GM12872 (cell line): ENCODE measurements at regions not wholly inside any gene's neighbourhood (a gene's known extent, or its start where the extent isn't known, plus 50 kb on each side); places are given as distances from the start of the nearest gene placed in this dataset.

Source experiments
- TF ChIP-seq, protein P1 (sequence below): IDR thresholded peaks from 3 replicates; pipeline ENCODE4 v1.5.1; 2011; ENCODE audit warnings: low read depth, mild to moderate bottlenecking, low read length, moderate library complexity; ENCODE audit not compliant: insufficient read depth

DNA sequence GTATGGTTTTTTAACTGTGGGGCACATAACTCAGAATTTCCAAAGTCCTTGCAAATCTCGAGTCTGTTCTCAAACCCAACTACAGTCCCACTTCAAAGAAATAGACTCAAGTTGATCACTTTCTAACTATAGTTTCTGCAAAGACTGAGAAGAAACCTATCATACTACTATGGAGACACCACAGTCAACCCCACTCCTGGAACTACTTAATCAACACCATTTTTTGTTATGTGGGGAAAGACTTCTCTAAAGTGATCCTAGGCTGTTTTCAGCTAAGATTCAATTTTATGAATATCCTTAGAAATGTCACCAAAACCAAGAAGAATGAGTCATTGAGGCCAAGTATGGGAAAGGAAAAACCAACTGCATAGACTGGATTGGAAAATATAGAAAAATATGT, 198.8 kb downstream of the WDR11 start:
- TF ChIP-seq, protein P1, sequence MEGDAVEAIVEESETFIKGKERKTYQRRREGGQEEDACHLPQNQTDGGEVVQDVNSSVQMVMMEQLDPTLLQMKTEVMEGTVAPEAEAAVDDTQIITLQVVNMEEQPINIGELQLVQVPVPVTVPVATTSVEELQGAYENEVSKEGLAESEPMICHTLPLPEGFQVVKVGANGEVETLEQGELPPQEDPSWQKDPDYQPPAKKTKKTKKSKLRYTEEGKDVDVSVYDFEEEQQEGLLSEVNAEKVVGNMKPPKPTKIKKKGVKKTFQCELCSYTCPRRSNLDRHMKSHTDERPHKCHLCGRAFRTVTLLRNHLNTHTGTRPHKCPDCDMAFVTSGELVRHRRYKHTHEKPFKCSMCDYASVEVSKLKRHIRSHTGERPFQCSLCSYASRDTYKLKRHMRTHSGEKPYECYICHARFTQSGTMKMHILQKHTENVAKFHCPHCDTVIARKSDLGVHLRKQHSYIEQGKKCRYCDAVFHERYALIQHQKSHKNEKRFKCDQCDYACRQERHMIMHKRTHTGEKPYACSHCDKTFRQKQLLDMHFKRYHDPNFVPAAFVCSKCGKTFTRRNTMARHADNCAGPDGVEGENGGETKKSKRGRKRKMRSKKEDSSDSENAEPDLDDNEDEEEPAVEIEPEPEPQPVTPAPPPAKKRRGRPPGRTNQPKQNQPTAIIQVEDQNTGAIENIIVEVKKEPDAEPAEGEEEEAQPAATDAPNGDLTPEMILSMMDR = no peak

DNA sequence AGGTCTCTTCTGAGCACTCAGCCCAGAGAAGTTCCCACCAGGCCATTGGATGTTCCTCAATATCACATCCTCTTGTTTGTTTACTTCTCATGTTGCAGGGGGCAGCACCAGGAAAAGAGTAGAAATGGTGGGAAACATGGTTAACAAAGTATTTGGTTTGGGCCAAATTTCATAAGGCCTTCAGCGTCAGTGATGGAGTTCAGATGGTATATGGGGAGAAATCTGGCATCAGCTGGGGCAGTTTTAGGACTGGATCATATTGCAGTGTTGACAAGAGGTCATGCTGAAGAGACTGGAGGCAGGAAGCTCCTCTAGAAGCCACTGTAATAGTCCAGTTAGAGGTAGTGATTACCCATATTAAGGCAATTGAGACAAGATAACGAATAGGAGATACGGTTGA, 200.0 kb downstream of the WDR11 start:
- TF ChIP-seq, protein P1 = no peak

DNA sequence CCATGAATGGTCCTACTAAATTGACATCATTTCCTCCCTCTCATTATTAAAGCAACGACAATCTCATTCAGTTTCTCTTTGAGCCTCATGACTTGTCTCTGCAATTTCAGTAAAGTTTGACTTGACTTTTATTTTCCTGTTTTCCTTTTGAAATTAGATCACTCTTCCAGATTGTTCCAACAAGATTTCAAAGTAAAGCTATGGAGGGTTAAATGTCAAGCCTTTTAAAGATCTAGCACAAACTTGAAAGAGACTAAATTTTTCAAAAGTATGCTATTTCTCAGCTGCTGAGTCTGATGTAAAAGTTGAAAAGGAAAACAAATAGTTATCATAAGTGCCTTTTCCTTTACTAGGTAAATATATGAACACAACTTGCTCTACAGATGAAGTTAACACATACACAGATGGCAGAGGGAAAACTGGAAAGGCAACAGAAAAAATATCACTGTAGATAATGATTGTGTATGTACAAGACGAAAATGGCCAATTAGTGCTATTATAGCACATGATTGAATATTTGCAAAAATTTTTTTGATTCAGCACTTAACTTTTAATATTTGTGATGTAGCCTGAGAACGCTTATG, 200.6 kb downstream of the WDR11 start:
- TF ChIP-seq, protein P1 = no peak

DNA sequence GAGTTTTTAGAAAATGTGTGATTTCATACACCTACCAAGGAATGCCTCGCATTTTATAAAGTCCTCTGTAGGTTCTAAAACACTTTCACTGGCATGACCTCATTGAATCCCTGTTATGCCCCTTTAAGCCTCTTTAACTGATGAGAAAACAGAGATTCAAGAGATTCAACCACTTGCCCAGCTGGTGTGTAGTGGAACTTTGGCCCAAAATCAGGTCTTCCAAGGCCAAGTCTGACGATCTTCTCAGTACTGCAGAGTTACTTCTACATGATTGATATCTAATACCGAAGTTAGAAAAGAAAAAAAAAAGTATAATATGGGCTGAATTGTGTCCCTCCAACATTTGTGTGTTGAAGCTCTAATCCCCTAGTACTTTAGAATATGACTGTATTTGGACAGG, 202.0 kb downstream of the WDR11 start:
- TF ChIP-seq, protein P1 = no peak

DNA sequence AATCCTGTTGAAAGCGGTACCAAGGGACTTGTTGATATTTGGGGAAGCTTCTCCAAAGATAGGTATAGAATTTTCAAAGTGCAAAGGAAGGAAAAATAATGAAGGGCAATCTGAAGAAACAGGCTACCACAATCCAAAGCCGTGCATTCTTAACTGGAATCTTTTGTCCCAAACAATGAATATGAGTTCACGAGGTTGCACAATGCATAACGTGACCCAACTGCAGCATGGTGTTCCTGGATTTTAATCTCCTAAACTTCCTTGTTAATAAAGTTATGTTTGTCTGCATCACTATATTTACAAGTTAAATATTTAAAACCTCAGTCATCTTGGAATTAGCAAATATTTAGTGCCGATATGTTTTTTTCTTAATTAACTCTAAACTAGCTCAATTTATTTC, 203.7 kb downstream of the WDR11 start:
- TF ChIP-seq, protein P1 = no peak

DNA sequence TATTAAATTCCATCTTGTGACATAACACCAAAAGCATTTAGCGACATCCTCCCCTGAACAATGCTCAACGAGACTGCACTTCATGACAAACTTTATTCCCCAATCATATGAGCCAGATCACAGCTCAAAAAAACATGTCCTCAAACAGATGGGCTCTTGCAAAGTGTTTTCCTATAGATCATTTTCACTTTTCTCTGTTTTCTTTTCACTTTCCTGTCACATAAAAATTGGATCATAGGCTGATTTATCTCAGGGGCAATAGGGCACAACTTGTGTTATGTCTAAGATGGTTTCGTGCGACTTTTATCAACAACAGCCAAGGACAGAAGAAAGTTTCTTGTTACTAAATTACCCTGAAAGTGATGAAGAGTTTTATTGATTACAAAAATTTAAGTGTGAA, 206.1 kb downstream of the WDR11 start:
- TF ChIP-seq, protein P1 = no peak

DNA sequence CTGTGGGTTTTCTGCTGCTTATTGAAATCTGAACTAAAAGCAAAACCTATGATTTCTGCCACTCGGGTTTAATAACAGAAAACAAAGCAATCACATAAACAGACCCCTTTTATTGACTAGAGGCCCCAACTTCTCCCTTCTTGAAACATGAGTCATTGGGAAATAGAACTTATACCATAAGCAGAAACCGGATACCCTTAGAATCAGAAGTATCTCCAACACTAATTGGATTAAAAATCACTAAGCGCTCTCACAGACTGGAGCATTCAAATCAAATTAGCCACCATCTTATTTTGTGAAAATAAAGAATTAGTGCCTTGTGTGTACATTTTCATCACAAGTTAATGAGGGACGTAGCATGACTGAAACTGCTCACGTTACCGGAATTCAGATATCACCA, 206.9 kb downstream of the WDR11 start:
- TF ChIP-seq, protein P1 = no peak

DNA sequence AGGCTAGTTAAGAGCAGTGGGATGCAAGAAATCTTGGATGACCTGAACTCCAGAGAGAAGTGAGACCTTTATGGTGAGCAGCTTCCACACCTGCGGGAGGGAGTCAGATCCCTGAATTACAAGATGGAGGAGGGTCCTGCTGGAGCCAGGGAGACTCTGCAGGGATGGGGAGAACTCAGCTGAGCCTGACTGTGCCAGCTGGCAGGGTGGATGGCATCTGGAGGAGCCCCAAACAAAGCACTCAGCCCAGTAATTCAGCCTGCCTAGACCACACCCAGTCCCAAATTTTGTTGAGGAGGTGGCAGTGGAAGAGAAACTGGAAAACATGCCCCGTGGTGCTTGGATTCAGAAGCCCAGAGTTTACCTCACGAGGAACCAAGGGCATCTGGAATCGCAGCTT, 208.2 kb downstream of the WDR11 start:
- TF ChIP-seq, protein P1 = no peak
